GM12864 (cell line): ENCODE measurements at regions not wholly inside any gene's neighbourhood (a gene's known extent, or its start where the extent isn't known, plus 50 kb on each side); places are given as distances from the start of the nearest gene placed in this dataset.

Experiments
- DNase-seq: peaks from one replicate; pipeline ENCODE4 v3.0.0-alpha.2; 2011; ENCODE audit warnings: low read depth
- H3K4me3 ChIP-seq: 2 replicates; pipeline ENCODE4 v1.5.1; 2011; ENCODE audit warnings: mild to moderate bottlenecking, low read depth, low read length, control low read depth
- TF ChIP-seq, protein P1 (sequence below): IDR thresholded peaks from 2 replicates; pipeline ENCODE4 v1.5.1; 2011; ENCODE audit warnings: low read depth, mild to moderate bottlenecking, moderate library complexity, low read length, control low read depth, inconsistent platforms; ENCODE audit errors: missing control alignments

DNA sequence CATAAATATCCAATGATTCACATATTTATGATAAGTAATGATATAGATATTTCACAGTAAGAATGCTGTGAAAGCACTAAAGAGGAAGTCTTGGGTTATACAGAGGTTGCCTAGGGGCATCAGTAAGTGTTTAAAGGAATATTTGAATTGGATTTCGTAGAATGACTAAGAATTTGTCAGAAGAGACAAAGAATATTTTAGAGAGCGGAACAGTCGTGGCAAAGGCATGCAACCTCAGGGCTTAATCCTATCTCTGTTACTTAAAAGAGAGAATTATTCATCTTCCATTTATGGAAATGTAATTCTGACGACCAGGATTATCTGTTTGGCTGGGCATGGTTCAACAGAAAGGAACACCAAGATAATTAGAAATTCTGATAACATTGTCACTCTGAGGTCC, 171.9 kb upstream of the NR5A2 start:
- DNase-seq: no peak
- no peak overlapping the region for H3K4me3 ChIP-seq
- TF ChIP-seq, protein P1, sequence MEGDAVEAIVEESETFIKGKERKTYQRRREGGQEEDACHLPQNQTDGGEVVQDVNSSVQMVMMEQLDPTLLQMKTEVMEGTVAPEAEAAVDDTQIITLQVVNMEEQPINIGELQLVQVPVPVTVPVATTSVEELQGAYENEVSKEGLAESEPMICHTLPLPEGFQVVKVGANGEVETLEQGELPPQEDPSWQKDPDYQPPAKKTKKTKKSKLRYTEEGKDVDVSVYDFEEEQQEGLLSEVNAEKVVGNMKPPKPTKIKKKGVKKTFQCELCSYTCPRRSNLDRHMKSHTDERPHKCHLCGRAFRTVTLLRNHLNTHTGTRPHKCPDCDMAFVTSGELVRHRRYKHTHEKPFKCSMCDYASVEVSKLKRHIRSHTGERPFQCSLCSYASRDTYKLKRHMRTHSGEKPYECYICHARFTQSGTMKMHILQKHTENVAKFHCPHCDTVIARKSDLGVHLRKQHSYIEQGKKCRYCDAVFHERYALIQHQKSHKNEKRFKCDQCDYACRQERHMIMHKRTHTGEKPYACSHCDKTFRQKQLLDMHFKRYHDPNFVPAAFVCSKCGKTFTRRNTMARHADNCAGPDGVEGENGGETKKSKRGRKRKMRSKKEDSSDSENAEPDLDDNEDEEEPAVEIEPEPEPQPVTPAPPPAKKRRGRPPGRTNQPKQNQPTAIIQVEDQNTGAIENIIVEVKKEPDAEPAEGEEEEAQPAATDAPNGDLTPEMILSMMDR: no peak

DNA sequence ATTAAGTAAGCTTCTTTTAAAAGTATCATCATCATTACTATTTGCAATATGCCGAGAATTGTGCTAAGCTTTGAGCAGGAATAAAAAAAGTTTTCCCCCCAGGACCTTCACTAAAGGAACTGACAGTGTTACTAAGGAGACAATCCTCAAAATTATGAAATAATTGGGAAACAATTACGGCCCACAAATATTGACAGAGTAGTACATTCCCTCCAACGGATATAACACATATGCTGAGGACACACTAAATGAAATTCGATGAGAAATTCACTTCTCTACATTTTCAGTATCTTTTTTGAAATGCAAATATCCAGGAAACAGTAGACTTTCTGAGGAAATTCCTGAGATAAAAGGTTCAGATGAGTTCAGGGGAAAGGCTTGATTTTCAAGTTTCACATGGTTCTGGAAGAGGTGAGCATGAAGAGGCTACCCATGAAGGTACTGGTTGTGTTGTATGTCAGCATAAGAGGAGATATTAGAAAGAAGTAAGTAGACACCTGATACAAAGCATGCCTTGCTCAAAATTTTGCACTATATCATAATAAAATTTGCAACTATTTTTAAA, 171.2 kb upstream of the NR5A2 start:
- DNase-seq: no peak
- no peak overlapping the region for H3K4me3 ChIP-seq
- TF ChIP-seq, protein P1: no peak

DNA sequence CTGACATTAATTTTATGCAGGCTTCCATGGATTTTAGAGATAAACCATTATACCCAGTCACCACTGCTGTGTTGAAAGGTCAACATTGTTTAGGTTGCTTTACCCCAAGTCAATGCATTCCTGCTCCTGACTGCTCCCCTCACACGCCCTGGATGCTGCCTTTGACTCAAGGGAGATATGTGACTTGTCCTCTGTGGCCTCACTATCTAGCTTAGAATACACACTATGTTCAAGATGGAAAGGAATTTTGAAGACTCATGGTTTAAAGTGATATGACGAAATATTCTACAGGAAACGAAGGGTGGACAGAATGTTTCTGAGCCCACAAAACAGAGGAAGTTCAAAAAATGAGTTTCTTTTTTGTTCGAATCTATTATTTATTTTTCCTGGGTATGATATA, 170.4 kb upstream of the NR5A2 start:
- TF ChIP-seq, protein P1: no peak
- DNase-seq: no peak
- no peak overlapping the region for H3K4me3 ChIP-seq

DNA sequence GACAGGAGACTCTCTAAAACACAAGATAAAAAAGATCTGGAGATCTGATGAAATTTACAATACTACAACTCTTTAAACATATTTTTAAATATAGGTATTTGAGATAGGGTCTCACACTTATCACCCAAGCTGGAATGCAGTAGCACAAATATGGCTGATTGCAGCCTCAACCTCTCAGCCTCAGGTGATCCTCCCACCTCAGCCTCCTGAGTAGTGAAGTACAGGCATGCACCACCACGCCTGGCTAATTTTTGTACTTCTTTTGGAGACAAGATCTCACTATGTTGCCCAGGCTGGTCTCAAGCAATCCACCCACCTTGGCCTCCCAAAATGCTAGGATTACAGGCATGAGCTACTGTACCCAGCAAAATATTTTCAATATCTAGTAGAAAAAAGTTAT, 170.0 kb upstream of the NR5A2 start:
- TF ChIP-seq, protein P1: no peak
- no peak overlapping the region for H3K4me3 ChIP-seq
- DNase-seq: no peak

DNA sequence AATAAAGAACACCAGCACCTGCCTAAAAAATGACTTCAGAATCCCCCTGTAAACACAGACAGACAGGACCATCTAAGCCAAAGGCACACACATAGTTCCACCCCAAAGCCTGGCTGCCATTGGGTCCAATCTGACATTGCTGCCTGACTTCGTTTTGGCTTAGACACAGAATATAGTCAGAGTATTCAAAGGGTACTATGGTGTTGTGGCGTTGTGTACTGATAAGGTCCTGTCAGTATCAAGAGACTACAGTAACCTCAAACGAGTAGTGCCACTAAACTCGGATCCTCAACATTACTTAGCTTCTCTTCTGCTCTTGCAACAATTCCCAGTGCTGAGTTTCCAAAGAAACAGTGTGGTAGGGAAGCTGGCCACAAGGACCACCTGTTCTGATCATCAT, 169.3 kb upstream of the NR5A2 start:
- no peak overlapping the region for H3K4me3 ChIP-seq
- TF ChIP-seq, protein P1: no peak
- DNase-seq: no peak

DNA sequence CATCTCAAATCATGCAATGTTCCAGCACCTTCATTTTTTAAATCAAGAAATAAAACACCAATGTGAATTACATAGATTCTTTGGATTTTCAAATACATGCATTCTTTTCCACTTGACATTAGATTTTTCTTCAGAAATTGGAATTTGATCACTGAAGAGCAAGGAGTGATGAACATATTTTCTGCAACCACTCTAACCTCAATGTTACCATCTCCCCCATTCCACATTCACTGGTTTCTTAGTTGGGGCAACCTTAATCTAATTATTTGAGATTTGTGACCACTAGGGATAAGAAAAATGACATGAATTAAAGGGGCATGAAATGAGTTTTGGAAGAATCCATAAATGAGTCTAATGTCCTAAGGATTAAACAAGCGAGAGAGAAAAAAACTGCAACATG, 168.7 kb upstream of the NR5A2 start:
- DNase-seq: no peak
- TF ChIP-seq, protein P1: no peak
- no peak overlapping the region for H3K4me3 ChIP-seq

DNA sequence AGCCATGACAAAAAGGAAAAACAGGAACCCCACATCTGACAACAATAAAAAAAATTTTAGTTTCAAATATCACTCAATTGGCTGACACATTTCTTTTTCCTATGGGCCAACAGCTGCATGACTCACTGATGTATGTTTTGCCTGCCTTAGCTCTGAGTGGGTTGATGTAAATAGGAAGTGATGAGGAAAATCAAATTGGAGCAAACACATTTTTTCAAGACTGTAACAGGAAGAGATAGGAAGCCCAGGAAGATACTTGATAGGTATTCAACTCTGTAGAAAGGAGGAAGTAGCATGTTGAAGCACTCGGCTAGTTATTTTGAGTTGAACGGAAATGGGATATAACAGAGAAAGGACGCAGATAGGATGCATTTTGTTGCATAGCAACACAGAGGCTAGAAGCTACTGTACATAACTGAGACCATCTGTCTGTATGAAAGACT, 168.0 kb upstream of the NR5A2 start:
- TF ChIP-seq, protein P1: no peak
- no peak for DNase-seq
- no peak overlapping the region for H3K4me3 ChIP-seq
